GM12891 (cell line): ENCODE measurements at regions not wholly inside any gene's neighbourhood (a gene's known extent, or its start where the extent isn't known, plus 50 kb on each side); places are given as distances from the start of the nearest gene placed in this dataset.
"Not testable (repeated sequence)": the region's sequence is repeated elsewhere in the genome, so short reads cannot be mapped to it uniquely, and the experiment has no call there.

ENCODE experiments used
- DNase-seq: peaks from one replicate; pipeline ENCODE4 v3.0.0; 2011; ENCODE audit warnings: low spot score; ENCODE audit not compliant: insufficient read length
- FAIRE-seq: peaks from 2 replicates; lab custom pipeline; 2011; peaks lifted over from hg19 to GRCh38; lab: Jason Lieb, UNC
- PAX5 ChIP-seq: IDR thresholded peaks from 2 replicates; pipeline ENCODE4 v1.6.1; 2011; ENCODE audit warnings: low read length, moderate library complexity, mild to moderate bottlenecking; ENCODE audit not compliant: insufficient read depth, severe bottlenecking
- POLR2A ChIP-seq: IDR thresholded peaks from 2 replicates; pipeline ENCODE4 v1.6.1; 2011; ENCODE audit warnings: low read depth, low read length, control low read depth
- POLR2AphosphoS5 ChIP-seq: IDR thresholded peaks from 2 replicates; pipeline ENCODE4 v1.6.1; 2011; ENCODE audit warnings: low read depth, low read length, control low read depth
- POU2F2 ChIP-seq: IDR thresholded peaks from 2 replicates; pipeline ENCODE4 v1.6.1; 2011; ENCODE audit warnings: low read depth, mild to moderate bottlenecking, control low read depth, low read length, moderate library complexity
- SPI1 ChIP-seq: IDR thresholded peaks from 2 replicates; pipeline ENCODE4 v1.6.1; 2011; ENCODE audit warnings: low read depth, low read length, control low read depth
- TAF1 ChIP-seq: IDR thresholded peaks from 2 replicates; pipeline ENCODE4 v1.6.1; 2011; ENCODE audit warnings: low read depth, low read length, control low read depth

GRCh38 chr12:97835541-97835940, 372.9 kb downstream of the RMST start:
- no peak for FAIRE-seq
- no peak for DNase-seq

GRCh38 chr12:97837401-97837800, 374.8 kb downstream of the RMST start:
- no peak for FAIRE-seq
- DNase-seq: no peak
- no peak for TF ChIP-seq SPI1
- TF ChIP-seq POLR2A: no peak
- TF ChIP-seq POU2F2: no peak
- no peak for TF ChIP-seq TAF1
- TF ChIP-seq PAX5: no peak
- no peak for TF ChIP-seq POLR2AphosphoS5

More at GRCh38 chr12:97835541-97835940, 372.9 kb downstream of the RMST start:
- TF ChIP-seq POU2F2: no peak
- TF ChIP-seq TAF1: no peak
- TF ChIP-seq POLR2A: no peak
- no peak for TF ChIP-seq PAX5
- no peak for TF ChIP-seq POLR2AphosphoS5
- TF ChIP-seq SPI1: no peak

GRCh38 chr12:97848051-97848450, 385.4 kb downstream of the RMST start:
- TF ChIP-seq POLR2AphosphoS5 (no peak), TAF1 (no peak), SPI1 (no peak), PAX5 (no peak), POLR2A (no peak), POU2F2 (no peak)
- DNase-seq (no peak), FAIRE-seq (no peak)

- TF ChIP-seq POU2F2 (no peak), POLR2AphosphoS5 (no peak), SPI1 (no peak), POLR2A (no peak), TAF1 (no peak), PAX5 (no peak)
- DNase-seq (no peak), FAIRE-seq (no peak)
Measured at GRCh38 chr12:97854477-97854876, 391.9 kb downstream of the RMST start.

- TF ChIP-seq POLR2A (no peak), POU2F2 (no peak), POLR2AphosphoS5 (no peak), TAF1 (no peak), PAX5 (no peak), SPI1 (no peak)
- no peak for FAIRE-seq
- DNase-seq: no peak
Measured at GRCh38 chr12:97862072-97862471, 399.5 kb downstream of the RMST start.

GRCh38 chr12:97875064-97875463, 412.5 kb downstream of the RMST start:
- DNase-seq (no peak), FAIRE-seq (no peak)
- no peak for TF ChIP-seq POU2F2
- no peak for TF ChIP-seq POLR2A
- TF ChIP-seq SPI1: no peak
- no peak for TF ChIP-seq PAX5
- TF ChIP-seq TAF1: no peak

GRCh38 chr12:97876780-97877179, 414.2 kb downstream of the RMST start:
- no peak for DNase-seq
- no peak for FAIRE-seq
- TF ChIP-seq PAX5 (no peak), POLR2A (no peak), POU2F2 (no peak), SPI1 (no peak), TAF1 (no peak), POLR2AphosphoS5 (no peak)

GRCh38 chr12:97877404-97877803, 414.8 kb downstream of the RMST start:
- FAIRE-seq (no peak), DNase-seq (no peak)
- TF ChIP-seq PAX5 (no peak), POLR2A (no peak), POLR2AphosphoS5 (no peak), TAF1 (no peak), SPI1 (no peak), POU2F2 (no peak)

- no peak for FAIRE-seq
- TF ChIP-seq SPI1 (no peak), PAX5 (no peak), POLR2A (no peak), POU2F2 (no peak), POLR2AphosphoS5 (no peak), TAF1 (no peak)
- DNase-seq: no peak
Measured at GRCh38 chr12:97886511-97887176, 424.0 kb downstream of the RMST start.

GRCh38 chr12:97897881-97898280, 435.3 kb downstream of the RMST start:
- FAIRE-seq, DNase-seq: not testable (repeated sequence)
